Amygdala (tissue), 56 donors: ENCODE measurements at regions not wholly inside any gene's neighbourhood (a gene's known extent, or its start where the extent isn't known, plus 50 kb on each side); places are given as distances from the start of the nearest gene placed in this dataset.

ENCODE experiments used
- DNase-seq, 56 donors: peaks; one replicate each; lab custom pipeline; 2025; lab: John Stamatoyannopoulos, UW

- DNase-seq: no peak
These were observed 155.4 kb upstream of the CLINT1 start for GRCh38 chr5:158014372-158014771.

GRCh38 chr5:158013939-158014338, 155.0 kb upstream of the CLINT1 start:
- peak in 4 of 56 donors; percentile 0 to 37 (median 4) for DNase-seq

GRCh38 chr5:158013303-158013702, 154.4 kb upstream of the CLINT1 start:
- DNase-seq: no peak

- no peak for DNase-seq
These were observed 152.5 kb upstream of the CLINT1 start for GRCh38 chr5:158011422-158011821.

GRCh38 chr5:158010831-158011230, 151.9 kb upstream of the CLINT1 start:
- no peak for DNase-seq

- DNase-seq: no peak
These were observed 148.4 kb upstream of the CLINT1 start for GRCh38 chr5:158007336-158007735.

GRCh38 chr5:157999696-158000095, 140.8 kb upstream of the CLINT1 start:
- DNase-seq: no peak

GRCh38 chr5:157997991-157998504, 139.1 kb upstream of the CLINT1 start:
- DNase-seq: no peak

- DNase-seq: peak in 30 of 56 donors; percentile 1 to 58 (median 15)
These were observed 136.1 kb upstream of the CLINT1 start for GRCh38 chr5:157994906-157995519.

GRCh38 chr5:157993986-157994691, 135.2 kb upstream of the CLINT1 start:
- DNase-seq: no peak

GRCh38 chr5:157993201-157993600, 134.3 kb upstream of the CLINT1 start:
- DNase-seq: no peak

- no peak for DNase-seq
These were observed 131.7 kb upstream of the CLINT1 start for GRCh38 chr5:157990583-157991181.

- no peak for DNase-seq
These were observed 130.4 kb upstream of the CLINT1 start for GRCh38 chr5:157989296-157989695.

GRCh38 chr5:157987259-157987658, 128.3 kb upstream of the CLINT1 start:
- no peak for DNase-seq

- DNase-seq: no peak
These were observed 127.6 kb upstream of the CLINT1 start for GRCh38 chr5:157986431-157986990.

GRCh38 chr5:157984611-157985010, 125.7 kb upstream of the CLINT1 start:
- DNase-seq: no peak

GRCh38 chr5:157983906-157984551, 125.1 kb upstream of the CLINT1 start:
- no peak for DNase-seq

- no peak for DNase-seq
These were observed 119.1 kb upstream of the CLINT1 start for GRCh38 chr5:157978061-157978460.

- DNase-seq: no peak
These were observed 117.5 kb upstream of the CLINT1 start for GRCh38 chr5:157976429-157976828.

- no peak for DNase-seq
These were observed 113.6 kb upstream of the CLINT1 start for GRCh38 chr5:157972579-157972978.
